HG03039 (cell line): ENCODE measurements at regions not wholly inside any gene's neighbourhood (a gene's known extent, or its start where the extent isn't known, plus 50 kb on each side); places are given as distances from the start of the nearest gene placed in this dataset.

Experiments
- ATAC-seq: cut with Tn5 transposase; IDR thresholded peaks from one replicate; pipeline ENCODE4 v1.9.1; 2021; ENCODE audit warnings: mild to moderate bottlenecking, moderate library complexity; ENCODE audit not compliant: unreplicated experiment

DNA sequence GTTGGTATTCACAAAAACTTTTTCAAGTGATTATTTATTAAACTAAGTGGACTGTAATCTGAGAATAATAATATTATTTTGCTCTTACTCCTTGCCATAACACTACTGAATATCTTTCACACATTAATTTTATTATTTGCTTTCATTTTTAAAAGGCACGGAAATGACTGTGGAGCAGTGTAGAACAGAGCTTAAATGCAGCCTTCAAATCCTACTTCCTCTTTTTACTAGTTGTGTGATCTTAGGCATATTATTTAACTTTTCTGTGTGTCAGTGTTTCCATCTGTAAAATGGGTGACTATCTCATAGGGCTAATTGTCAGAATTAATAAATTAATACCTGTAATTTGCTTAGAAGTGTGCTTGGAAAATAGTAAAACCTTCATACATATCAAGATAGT lies 55.5 kb upstream of the SLC8A1 start:
- no peak for ATAC-seq

DNA sequence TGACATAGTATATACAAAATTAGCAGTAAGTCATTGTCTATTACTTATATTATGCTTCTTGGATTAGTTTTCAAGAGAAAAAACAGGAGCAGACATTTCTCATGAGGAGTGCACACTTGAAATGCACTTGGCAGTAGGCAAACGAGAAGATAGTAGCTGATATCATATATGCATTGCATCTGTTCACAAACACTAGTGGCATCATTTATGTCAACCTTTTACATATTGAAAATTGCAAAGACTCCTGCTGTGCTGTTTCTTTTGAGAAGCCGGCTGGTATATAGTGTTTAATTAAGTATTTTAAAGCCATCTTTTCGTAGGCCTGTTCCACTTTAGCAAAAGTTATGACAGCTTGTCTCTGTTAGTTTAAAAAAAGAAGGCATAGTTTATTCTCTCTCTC lies 58.4 kb upstream of the SLC8A1 start:
- no peak for ATAC-seq

DNA sequence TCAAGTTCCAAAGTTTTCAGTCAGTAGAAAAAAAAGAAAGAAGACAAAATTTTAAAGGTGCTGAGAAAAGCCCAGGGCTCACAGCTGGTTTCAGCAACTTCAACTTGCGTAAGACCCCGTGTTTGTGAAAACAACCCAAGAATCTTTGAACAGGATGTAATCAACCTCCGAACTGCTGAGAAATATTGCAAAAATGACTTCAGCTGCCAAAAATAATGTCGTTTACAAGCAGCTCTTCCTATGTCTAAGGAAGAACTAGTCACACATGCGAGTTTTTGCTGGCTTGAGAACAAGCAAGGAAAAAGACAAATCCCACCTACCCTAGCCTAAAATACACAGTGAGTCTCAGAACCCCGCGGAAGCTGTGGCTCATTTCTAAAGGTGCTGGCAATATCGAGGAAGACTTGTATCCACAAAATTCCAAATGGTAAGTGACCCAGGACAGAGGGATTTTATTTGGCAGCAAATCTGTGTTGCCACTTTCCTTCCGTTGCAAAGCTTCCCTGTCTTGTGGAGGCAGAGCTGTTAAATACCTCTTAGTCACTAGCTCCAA lies 59.8 kb upstream of the SLC8A1 start:
- ATAC-seq = no peak

DNA sequence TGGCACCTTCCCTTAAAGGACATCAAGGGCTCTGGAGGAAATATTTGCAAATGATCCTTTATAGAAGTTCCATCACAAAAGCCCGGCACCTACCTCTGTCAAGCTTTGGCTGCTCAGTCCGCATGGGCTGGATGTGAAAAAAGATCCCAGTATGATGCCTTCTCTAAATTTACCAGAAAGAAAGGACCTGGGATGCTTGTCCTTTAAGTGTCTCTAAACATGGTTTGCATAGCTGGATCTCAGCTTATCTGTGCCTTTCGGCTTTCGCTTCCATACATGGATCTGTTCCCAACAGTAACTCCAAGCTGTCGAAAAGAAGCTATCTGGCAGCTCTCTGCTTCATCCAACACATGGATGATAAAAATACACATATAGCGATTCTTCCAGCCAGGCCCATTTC lies 60.4 kb upstream of the SLC8A1 start:
- no peak for ATAC-seq

DNA sequence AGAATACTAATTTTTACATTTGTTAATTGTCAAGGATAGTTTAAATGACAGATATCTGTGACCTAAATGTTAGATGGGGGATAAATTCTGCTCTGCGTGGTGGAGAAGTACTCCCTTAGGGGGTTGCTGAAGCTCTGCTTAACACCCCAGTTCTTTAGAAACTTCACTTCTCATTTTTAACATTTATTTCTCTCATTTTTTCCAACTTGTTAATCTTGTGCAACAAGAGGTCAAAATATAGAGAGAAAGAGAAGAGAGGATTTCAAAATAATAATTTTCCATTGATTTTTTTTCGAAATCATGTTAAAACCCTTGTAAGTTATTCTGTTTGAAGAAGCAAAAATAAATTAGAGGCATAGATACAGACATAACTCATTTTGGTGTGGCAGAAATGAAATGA lies 61.3 kb upstream of the SLC8A1 start:
- no peak for ATAC-seq

DNA sequence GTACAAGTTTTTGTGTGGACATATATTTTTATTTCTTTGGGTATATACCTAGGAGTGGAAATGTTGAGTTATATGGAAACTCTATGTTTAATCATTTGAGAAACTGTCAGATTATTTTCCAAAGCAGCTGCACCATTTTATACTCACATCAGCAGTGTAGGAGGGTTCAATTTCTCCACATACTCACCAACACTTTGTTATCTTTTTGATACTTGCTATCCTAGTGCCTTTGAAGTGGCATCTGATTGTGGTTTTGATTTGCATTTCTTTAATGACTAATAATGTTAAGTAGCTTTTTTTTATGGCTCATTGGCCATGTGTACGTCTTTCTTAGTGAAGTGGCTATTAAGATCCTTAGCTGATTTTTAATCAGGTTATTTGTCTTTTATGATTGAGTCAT lies 64.7 kb upstream of the SLC8A1 start:
- ATAC-seq = no peak

DNA sequence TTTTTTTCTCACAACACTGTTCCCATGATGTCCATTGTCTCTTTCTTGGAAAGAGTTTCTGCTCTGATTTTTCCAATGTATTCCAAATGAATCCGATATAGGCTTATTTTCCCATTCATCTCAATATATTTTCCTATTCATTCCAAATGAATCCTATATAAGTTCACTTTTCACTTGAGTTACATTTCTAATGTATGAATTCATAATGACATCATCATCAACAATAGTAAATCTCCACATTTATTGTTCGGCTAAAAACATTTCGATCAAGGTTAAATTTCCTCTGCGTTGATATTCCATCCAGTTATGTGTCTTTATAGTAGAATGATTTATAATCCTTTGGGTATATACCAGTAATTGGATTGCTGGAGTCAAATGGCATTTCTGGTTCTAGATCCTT lies 76.7 kb upstream of the SLC8A1 start:
- ATAC-seq = no peak

DNA sequence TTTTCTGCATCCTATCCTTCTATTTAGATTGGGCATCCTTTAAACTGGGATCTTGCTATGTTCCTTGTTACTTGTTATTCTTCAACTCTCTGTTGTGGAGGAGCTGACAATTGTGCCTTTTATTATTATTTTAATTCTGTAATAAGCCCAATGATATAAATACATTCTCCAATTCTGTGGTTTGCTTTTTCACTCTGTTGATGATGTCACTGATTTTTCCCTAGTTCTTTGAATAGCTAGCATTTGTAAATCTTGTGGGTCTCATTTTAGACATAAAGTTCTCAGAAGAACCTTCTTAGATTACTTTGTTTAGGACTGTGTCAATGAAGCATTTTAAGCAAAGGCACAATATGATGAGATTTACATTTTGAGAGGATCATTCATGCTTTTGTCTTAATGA lies 79.5 kb upstream of the SLC8A1 start:
- no peak for ATAC-seq

DNA sequence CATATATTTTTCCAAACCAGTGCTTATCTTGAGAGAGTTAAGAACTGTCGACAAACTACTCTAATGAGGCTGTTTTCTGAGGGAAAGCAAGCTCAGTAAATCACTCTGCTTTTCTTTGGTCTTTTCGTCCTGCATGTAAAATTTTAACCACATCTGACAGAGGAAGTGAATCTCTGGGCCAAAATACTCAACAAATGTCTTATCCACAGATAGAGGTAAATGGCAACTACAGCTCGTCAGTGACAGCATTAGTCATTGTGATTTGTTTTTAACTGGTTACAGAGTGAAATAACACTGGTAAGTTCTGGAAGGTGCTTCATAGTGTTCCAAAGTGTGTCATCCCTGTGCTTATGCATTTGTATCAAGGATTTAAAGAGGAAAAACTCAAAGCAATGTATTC lies 82.6 kb upstream of the SLC8A1 start:
- no peak for ATAC-seq

DNA sequence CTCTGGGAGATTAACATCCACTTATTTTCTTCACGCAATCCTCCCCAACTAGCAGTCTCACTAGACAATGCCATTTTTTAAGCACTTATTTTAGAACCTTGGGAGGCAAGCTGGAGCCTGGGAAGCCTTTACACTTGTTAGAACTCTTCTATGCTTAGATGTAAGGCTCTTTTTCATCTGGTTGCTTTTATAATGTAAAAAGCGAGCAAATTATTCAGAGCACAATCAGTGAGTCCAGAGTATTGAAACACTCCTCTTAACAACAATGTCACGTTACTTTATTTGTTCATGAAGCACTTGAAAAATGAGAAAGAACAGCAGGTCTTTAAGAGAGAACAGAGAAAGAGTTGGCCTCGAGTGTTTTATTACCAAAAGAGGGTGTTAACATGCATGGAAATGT lies 84.1 kb upstream of the SLC8A1 start:
- ATAC-seq = no peak

DNA sequence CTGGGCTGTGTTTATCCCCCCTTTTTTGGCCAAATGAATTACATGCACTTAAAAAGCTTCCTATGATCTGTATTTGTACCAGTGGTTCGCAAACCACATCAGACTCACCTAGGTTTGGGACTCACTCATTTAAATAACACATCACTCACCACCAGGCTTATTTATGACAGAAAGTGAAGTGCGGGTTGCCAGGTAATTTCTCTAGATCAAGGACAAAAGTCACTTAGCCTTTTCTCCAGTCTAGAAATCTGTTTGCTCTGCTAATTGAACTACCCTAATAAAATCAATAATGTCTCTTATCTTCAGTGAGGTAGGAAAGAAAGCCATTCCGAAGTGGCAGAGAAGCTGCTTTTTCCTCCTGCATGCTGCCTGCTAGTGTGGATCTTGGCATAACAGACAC lies 88.1 kb upstream of the SLC8A1 start:
- ATAC-seq = no peak

DNA sequence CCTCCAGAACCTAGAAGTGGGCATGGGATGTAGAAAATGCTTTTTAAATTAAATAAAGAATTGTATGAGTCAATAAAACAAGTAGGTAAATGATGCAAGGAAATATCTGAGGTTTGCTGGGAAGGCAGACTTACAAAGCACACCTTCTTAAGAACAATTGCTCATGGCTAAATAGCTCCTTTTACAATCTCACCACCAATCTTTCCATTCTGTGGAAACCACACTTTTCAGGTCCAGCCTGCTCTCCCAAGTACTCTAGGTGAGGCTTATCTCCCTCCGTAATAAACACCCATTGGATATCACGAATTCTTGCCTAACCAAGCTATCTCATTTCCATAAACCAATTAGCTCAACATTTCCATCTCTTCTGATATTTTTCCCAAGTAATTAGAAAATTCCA lies 91.5 kb upstream of the SLC8A1 start:
- ATAC-seq = no peak

DNA sequence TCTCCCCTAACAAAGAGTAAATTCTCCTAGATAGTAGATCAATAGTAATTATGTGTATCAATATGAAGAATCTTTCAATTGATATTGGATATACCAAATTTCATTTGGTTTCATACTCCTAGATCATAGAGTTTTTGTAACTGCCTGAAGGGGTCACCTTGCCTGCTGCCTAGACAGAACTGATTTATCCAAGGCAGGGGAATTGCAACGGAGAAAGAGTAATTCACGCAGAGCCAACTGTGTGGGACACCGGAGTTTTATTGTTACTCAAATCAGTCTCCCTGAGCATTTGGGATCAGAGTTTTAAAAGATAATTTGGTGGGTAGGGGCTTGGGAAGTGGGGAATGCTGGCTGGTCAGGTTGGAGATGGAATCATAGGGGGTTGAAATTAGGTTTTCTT lies 92.2 kb upstream of the SLC8A1 start:
- no peak for ATAC-seq

DNA sequence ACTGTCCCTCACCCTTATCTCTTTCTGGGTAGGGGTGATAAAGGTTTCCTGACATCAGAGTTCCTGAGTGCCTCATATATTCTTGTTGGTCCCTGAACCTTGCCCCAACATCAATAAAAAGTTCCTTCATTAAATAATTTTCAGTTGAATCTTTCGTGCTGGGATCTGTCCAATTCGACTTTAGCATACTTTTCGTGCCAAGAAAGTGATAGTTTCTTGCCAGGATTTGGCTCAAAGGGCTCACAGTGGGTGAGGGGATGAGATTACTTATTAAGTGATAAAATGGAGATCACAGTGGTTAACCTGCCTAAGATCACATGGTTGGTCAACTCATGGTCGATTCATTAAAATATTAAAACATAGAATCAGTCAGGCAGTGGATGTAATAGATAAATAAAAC lies 93.8 kb upstream of the SLC8A1 start:
- no peak for ATAC-seq

DNA sequence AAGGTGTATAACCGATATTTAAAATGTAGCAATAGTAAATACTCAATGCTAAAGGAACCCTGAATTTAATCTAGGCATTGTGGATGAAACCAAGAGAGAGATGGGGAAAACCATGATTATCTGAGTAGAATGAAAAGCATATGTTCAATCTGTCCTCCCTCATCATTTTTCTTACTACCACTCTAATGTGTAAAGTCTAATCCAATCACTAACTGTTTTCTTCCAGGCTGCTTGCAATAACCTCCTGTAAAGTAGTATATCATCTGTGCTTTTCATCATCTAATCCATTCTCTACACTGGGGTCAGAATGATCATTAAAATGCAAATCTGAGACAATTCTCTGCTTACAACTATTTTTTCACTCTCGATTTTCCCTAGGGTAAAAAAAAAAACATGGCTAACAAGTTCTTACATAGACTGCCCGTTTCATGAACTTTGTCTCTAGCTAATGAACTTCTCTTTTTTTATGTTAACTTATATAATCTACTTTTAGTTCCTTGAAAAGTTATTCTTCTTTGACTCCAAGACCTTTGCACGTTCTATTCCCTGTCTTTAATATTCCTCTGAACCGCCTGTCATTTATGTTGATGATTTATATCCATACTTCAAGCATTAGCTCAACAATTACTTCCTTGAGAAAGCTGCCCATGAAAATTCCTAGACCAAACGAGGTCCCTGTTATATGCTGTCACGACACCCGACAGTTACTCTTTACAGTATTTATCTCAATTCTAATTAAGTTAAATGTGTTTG lies 94.7 kb upstream of the SLC8A1 start:
- ATAC-seq = no peak

DNA sequence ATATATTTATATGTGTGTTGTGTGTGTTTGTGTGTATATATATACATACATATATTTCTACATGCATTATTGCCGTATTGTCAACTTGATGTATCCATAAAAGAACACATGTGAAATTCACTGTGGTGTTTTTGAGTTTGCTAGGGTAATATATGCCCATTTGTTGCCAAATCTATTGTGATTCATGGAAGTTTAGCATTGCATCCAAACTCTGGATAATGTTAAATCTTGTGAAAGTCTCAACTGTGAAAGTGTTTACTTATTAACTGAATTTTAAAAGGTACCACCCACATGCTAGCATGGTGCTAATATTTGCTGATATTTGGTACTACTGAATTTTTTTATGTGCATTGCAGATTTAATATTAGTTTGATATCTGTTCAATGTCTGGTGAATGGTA lies 96.6 kb upstream of the SLC8A1 start:
- ATAC-seq = no peak

DNA sequence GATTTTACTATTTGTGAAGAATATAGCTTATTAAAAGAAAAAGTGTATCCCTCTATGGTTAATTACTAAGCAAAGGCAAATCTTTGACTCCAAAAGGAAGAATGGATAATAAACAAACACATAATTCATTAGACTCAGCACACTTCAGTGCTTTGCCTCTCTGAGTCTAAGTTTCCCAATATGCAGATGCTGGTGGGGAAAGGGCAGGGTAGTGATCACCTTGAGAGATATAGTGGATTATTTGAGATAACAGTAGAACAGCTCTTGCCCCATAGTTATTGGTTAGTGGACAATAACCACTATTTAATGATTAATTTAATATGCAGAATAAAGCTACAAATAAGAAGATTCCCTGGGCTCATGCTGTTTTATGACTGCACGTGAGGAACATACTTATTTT lies 98.2 kb upstream of the SLC8A1 start:
- no peak for ATAC-seq

DNA sequence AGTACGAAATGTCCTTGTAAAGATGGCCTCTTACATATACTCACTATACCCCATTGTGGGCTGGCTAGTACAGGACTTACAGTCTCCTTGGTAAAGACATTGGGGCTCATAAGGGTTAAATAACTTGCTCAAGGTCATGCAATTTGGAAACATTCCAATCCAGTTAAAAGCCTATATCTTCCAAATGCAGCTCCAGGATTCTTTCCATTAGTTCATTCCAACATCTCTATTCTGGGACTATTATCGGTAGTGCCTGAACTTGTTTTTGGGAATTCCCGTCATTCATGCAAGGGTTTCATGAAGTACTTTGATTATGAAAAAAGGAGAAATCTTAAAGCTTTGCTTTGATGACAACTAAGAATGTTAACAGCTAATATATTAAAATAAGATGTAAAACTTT lies 99.2 kb upstream of the SLC8A1 start:
- no peak for ATAC-seq

DNA sequence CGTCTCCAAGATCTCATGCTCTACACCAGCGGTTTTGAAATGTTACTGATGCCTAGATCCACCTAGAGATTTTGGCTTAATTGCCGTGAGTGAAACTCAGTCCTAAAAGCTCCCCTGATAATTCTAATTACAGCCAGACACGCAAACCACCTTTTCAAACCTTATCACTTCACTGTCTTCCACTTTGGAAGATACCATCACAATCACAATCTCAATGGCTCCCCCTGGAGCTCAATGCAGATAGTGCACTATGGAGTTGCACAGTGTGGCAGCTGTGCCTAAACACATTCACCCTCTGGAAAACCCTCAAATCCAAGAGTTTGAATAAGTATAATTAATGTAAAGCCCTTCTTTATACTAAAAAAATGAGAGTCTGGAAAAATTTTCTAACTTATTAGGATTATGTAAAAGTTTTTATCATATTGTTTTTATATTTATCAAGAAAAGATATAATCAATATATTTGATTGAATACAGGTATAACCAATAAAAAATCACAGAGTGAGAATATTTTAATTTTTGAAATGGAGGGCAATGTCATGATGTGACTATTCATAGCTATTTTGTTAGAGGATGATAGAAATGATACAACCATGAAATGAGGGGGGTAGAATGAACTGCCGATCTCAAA lies 102.9 kb upstream of the SLC8A1 start:
- ATAC-seq = peak; percentile 86

DNA sequence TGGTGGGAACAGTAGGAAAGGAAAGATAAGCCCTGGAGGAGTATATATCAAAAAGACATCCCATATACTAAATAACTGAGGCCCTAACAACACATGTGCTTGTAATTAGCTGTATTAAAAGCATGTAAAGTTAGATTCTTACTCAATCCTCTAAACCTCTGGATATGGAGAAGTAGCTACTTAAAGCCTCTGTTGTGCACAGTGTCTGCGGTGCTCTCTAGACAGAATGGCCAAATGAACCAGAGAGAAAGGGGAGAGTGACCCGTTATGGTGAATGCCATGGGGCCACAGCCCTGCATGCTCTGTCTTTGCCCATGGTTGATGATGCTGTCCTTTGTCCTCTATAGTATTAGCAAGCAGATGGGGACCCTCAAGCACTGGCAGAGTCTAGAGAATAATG lies 104.4 kb upstream of the SLC8A1 start:
- ATAC-seq = no peak

DNA sequence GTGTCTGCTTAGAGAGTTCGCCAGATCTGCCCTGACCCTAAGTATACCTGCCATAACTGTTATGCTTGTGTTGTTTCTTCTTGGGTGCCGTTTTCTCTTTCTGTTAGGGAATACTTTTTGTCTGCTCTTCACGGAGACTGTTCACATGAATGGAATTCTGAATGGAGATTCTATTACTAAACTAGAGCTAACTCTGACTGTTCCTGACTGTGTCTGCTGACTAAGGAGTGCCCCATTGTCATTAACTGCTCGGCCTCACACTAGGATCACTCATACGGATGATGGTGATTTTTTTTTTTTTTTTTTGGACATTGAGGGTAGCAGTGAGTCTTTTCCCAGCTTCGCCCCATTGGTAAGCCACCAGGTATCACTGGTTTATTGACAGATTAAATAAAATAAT lies 104.8 kb upstream of the SLC8A1 start:
- no peak for ATAC-seq

DNA sequence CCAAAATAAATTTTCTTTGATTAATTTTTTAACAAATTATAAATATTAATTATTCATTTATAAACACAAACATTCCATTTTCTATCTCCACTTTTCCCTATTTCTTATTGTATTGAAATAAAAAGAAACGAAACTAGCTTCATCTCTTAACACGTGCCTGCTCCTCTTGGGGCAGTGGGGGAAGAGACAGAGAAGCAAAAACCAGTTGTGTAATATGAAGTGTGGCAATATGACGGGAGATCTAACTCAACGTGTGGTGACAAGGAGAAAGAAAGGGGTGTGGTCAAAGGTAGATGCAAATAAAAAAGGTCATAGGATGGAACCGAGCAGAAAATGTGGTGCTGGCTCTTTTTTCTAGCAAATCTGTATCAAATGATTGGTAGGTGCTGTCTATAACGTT lies 106.9 kb upstream of the SLC8A1 start:
- no peak for ATAC-seq

DNA sequence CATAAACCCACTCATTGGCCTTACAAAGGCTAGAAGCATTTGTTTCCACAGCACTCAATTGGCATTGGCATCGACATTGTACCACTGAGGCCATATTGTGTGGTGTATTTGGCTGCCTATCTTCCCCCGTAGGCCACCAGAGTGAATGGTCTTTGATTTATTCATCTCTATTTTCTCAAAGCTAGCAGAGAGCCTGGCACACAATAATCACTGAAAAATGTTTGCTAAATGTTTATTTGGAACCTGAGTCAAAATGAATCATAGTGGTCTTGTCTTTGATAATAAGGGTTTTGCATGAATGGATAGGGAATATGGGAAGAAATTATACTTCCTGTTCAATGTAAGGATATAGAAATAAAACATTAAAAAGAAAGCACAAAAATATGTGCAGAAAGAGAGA lies 107.3 kb upstream of the SLC8A1 start:
- no peak for ATAC-seq
